Endothelial cell of hepatic sinusoid (primary cell): ENCODE measurements at regions not wholly inside any gene's neighbourhood (a gene's known extent, or its start where the extent isn't known, plus 50 kb on each side); places are given as distances from the start of the nearest gene placed in this dataset.
"Not testable (repeated sequence)": the region's sequence is repeated elsewhere in the genome, so short reads cannot be mapped to it uniquely, and the experiment has no call there.

ENCODE experiments used
- in situ Hi-C: cut with HindIII; loops from 2 replicates; pipeline ENCODE4 v1.10.0; 2017; ENCODE audit warnings: low sequenced_read_pairs

DNA sequence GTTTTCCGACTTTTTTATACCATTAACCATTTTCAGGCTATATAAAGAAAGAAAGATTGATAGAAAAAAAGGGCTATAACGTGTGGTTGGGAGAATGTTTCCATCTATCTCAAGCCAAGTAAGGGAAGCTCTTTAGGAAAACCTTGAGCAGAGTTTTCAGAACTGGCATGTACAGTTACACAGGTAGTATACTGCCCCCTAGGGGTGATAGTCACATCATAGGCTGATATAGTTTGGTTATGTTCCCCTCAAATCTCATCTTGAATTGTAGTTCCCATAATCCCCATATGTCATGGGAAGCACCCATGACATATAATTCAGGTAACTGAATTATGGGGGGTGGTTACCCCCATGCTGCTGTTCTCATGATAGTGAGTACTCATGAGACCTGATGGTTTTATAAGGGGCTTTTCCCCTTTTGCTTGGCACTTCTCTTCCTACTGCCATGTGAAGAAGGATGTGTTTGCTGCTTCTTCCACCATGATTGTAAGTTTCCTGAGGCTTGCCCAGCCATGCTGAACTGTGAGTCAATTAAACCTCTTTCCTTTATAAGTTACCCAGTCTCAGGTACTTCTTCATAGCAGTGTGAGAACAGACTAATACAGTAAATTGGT, 186.8 kb downstream of the TMA16 start:
- in situ Hi-C loops = no loop called here

DNA sequence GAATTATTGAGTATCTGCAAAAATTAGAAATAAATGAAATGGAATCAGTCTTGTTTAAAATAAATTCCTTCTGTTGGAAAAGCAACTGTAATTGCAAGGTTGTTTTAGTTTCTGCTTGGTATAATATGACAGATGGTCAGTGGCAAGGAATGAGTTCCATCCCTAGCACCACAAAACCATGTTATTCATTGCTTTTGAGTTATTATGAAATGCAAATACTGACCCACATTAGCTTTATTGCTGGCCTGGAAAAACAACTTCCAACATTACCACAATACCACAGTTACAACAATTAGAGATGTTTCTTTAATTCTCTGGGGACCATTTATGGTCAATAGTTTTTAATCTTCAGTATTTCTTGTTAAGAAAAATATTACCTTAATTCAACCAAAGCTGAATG, 194.4 kb downstream of the TMA16 start:
- in situ Hi-C loops = no loop called here

DNA sequence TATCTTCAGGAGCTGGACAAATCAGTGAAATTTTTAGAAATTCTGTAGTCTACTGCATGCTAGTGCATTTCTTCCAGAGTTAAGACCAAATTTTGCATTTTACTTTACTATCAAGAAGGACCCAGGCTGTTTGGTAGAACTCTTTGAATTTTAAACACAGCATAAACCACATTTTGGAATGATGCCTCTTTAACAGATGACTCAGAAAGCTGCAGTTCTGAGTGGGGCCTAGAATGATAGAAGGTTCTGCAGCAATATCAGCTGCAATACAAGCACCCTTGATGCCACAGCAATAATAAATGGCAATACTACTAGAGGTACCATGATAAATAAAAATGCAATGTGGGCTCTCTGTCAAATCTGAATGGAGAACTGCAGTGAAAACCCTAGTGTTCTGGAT, 198.7 kb downstream of the TMA16 start:
- in situ Hi-C loops = no loop called here

DNA sequence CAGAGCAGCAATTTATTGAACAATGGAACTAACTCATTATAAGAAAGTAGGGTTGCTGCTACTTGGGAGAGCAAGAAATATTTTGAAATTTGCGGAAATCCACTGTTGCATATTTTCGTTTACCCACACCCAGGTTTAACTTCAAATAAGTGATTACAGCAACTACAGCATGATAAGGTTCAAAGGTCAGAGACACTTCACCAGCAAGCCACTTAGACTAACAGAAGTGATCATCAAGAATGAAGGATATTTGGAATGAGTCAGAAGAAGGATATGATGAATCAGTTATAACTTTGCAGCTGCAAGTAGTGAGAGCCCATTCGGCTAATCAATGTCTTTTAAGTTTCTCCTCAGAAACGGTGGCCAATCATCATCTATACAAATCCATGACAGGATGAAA, 199.3 kb downstream of the TMA16 start:
- in situ Hi-C loops = no loop called here

DNA sequence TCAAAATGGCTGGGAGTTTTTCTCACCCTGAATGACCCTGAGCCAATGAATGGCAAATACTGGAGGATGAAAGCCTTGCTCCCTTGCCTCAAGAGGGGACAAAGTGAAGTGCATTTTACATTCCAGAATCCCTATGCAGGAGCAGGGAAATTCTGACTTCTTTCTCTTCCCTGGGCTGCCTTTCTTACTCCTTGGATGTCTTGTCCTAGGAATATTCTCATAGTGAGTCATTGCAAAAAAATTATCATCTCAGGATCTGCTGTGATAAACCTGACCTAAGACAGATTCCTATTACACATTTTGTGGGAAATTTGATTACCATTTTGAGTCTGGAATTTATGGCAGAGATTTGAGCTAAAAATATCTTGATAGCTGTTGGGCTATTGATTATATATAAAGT, 199.9 kb downstream of the TMA16 start:
- in situ Hi-C loops = no loop called here

DNA sequence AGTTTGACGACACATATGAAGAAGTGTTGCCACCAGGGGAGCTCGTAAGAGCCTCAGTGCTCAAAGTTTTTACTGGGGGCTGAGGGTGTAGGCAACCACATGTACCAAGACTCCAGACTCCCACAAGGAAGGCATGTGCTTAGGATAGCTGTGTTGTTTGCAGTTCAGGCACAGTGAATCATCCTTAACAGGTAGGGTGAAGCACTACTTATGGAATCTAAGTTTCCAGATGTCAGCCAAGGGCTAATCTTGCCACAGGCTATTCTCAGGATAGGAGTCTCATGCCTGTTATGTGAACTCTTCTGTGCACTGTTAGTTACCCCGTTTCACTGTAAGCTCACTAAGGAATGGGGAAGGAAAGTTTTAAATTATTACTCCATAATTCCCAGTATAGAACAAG, 202.6 kb downstream of the TMA16 start:
- in situ Hi-C loops = no loop called here

DNA sequence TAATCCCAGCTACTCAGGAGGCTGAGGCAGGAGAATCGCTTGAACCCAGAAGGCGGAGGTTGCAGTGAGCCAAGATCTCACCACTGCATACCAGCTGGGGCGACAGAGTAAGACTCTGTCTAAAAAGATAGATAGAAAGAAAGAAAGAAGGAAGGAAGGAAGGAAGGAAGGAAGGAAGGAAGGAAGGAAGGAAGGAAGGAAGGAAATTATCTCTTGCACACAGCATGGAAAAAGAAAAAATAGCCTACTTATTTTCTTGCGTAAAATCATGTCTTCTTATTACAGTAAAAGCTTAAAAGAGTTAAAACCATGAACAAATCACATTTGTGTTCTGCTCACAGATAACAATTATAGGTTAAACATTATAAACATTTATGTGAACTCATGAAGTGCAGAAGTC, 205.9 kb downstream of the TMA16 start:
- in situ Hi-C loops = not testable (repeated sequence)

DNA sequence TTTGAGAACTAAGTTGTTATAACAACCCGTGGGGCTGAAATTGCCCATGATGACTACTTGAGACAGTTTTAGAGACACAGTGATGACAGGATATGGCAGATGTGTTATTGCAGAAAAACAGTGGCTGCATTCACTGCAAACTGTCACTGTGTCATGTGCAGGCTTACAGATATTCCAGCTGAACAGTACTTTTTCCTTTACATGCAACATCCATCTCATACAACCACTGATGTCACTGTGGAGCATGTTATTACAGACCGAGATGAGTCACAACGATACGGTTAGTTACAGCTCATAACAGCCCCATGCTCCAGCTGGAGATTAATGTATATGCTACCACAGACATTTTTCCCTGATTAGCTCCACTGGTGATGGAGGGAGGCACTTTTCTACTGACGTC, 207.4 kb downstream of the TMA16 start:
- in situ Hi-C loops = no loop called here

DNA sequence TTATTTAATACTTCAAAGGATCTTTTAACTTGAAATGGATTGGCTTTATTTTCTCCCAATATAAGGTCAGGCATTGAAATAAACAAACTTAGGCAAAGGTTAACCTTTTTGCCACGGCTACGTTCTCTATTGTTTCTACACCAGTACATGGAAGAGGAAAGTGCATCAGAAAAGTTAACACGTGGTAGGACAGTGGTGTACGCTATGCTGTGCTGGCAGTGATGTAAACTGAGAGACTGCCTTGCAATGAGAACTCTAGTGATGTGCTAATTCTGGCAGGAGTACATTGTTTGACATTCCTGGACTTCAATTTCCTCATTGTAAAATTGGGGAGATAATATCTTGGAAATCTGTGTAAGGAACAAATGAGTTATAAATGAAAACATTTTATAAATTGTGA, 208.2 kb downstream of the TMA16 start:
- in situ Hi-C loops = no loop called here

DNA sequence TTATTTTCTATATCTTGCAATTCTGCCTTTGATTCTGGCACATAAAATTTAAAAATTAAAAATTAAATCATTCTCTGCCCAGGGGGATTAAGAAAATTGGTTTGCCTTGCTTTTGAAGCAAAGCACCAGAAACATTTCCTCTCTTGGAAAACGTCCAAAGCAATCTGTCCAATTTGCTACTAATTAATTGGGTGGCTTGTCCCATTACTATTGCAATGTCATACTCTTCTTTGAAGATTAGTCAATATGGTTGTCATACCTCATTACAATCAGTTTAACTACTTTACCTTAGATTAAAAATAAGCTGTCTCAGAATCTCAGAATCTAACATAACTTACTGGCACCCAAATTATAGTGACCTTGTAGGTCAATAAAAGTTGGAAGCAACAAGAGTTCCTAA, 208.8 kb downstream of the TMA16 start:
- in situ Hi-C loops = no loop called here

DNA sequence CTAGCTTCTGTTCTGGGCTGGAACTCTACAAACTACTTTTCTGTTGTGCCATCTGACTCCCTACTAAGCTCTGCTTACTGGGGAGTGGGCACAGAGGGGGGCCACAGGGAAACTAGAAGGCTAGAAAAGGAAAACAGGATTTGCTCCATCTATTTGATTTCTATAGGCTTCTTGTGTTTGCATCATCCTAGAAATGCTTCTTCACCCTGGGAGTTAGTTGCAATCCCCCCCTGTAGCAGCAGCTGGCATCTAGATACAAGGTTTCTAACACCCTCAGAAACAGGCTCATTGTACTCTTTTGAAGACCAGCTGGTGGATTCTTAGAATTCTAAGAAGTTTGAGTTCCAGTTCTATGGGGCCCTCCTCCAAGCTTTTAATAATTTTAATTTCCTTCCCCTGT, 213.4 kb downstream of the TMA16 start:
- in situ Hi-C loops = no loop called here

DNA sequence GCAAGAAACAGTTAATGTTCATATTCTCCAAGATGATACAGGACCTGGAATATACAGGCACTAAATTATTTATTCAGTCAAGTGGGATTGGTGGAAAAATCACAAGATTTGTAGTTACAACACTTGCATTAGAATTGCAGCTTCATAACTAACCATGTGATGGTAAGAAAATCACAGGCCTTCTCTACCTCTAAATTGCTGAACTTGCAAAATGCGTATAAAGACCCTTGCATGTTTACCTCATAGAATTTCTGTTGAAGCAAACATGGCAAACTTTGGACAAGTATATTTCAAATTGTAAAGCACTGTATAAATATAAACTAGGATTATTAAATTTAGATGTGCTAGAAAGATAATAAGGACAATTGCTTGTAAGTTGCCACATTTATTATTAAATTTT, 215.1 kb downstream of the TMA16 start:
- in situ Hi-C loops = no loop called here

DNA sequence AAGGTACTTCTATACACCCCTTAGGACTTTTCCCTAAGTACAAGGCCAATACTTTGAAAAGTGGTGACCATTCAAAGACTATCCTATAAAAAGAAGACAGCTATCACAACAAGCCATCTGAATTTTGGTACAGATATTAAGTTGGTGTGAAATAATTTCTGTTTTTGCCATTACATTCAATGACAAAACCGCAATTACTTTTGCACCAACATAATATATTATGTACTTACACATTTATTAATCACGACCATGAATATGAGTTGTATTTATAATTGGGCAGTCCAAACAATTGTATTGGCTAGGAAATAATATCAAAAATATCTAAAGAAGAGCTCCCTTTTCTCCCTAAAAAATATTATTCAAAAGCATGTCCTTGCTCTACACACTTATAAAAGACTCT, 215.7 kb downstream of the TMA16 start:
- in situ Hi-C loops = no loop called here

DNA sequence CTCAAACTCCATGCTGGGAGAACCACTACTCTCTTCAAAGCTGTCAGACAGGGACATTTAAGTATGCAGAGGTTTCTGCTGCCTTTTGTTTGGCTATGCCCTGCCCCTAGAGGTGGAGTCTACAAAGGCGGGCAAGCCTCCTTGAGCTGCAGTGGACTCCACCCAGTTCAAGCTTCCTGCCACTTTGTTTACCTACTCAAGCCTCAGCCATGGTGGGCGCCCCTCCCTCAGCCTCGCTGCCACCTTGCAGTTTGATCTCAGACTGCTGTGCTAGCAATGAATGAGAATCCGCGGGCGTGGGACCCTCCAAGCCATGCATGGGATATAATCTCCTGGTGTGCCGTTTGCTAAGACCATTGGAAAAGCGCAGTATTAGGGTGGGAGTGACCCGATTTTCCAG, 230.0 kb downstream of the TMA16 start:
- in situ Hi-C loops = not testable (repeated sequence)

DNA sequence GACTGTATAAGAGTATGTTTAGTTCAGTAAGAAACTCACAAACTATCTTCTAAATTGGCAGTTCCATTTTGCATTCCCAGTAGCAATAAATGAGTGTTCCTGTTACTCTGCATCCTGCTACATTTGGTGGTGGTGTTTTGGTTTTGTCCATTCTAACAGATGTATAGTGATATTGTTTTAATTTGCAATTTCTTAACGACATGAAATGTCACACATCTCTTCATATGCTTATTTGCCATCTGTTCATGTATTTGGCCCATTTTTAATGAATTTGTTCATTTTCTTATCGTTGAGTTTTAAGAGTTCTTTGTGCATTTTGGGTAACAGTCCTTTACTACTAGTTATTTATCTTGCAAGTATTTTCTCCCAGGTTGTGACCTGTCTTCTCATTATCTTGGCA, 232.2 kb downstream of the TMA16 start:
- in situ Hi-C loops = no loop called here

DNA sequence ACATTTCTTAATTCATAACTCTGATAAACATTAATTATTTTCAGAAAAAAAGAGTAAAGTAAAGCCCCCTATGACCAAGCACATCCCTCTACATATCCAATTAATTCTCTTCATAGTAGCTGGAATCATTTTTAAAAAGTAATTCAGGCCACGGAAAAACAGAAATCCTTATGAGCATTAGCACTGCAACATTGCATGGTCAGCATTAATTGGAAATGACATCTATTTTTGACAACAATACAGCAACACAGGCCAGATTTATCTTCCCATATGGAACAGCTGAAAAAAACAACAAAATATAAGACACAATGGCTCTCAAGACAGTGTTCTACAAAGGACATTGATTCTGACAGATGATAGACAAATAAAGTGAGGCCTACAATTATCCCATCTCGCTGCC, 236.6 kb downstream of the TMA16 start:
- in situ Hi-C loops = no loop called here

DNA sequence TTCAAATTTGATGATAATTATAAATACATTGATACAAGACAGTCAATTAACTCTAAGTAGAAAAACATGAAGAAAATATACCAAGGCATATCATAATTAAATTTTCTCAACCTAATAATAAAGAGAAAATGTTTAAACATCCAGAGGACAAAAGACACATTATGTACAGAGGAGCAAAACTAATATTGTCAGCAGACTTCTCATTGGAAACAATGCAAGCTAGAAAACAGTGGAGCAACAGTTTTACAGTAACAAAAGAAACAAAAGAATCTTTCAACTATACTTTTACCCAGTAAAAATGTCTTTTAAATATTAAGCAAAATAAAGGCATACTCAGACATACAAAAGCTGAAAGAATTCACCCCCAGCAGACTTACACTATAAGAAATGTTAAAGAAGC, 238.0 kb downstream of the TMA16 start:
- in situ Hi-C loops = no loop called here

DNA sequence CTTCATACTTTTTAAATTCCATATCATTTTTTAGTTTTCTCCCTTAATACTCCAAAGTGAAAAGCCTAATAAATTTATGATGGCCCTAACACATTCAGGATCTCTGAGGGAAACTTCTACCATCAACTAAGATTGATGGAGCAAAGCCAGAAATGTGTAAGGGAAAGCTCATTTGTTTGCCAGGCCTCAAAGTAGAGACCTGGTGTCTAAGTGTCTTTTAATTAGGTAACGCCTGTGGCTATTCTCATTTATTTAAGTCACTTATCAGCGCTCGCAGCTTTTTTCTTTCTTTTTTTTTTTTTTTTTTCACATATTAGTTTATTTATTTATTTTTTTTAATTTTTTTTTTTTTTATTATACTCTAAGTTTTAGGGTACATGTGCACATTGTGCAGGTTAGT, 242.4 kb downstream of the TMA16 start:
- in situ Hi-C loops = no loop called here

DNA sequence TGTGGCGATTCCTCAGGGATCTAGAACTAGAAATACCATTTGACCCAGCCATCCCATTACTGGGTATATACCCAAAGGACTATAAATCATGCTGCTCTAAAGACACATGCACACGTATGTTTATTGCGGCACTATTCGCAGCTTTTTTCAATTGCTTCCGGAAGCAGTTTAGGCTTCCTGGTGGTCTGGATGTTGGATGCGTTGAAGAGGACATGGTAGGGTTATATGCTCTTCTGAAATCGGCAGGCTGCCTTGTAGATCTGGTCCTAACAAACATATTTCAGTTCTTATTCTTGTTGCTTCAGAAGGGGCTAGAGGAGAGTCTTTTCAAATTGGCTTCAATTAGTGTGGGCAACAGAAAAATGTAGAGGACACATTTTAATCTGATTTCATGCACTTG, 243.4 kb downstream of the TMA16 start:
- in situ Hi-C loops = not testable (repeated sequence)

DNA sequence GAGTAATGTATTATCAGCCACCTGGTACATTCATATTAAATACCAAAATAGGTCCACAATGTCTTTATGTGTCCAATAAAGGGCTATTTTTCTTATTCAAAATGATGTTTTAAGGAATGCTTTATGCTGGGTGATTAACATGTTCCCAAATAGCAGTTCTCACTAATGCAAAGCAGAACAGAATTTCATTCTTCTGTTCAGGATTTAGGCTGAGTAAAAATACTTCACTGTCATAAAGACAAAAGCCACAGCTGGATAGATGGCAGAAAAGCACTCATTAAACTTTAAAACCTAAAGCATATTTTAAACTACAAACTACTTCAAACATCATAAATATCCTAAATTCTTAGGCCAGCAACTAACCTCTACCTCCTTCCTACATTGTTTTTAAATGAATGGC, 244.0 kb downstream of the TMA16 start:
- in situ Hi-C loops = no loop called here

DNA sequence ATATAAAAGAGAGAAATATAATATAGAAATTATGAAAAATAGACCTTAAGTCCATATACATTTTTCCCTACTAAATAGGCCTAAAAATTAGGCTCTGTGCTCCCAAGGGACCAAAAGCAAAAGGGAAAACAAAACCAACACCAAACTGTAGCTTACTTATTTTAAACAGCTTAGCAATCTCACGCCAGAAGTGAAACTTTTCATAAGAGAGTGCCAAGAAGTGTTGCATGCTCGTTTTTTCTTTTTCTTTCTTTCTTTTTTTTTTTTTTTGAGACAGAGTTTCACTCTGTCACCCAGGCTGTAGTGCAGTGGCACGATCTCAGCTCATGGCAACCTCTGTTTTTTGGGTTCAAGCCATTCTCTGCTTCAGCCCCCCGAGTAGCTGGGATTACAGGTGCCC, 250.4 kb downstream of the TMA16 start:
- in situ Hi-C loops = no loop called here

DNA sequence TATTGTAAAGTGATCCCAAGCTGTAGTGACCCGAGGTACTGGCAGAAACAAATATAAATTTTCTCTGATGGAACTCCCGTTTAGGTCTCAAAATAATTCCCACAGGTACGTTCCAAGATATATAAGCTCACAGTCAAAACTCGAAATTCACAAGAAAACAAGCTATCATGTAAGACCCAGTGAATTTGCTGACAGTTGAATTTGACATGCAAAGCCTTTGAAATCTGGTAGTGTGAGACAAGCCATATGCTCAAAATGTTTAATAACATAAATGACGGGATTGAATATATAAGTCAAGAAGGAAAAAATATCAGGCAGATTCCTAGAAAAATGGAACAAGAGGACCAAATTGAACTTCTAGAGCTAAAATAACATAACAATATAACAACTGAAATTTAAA, 252.8 kb downstream of the TMA16 start:
- in situ Hi-C loops = no loop called here

DNA sequence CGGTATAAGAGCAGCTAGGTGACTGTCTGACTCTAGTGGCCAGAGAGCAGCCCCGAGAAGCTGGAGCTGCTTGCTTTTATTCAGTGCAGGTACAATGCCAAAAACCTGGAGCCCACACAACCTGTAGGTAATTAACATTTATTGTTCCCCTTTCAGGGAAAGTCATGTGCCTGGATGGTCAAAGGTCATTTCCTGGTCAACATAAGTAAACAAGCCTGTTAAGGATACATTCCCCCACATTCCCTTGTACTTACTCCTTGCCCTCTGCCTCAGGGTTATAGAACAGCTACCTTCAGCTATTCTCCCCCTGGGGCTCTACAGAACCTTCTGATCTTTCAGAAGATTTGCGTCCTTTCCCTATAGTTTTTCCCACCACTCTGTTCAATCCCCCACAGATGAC, 253.4 kb downstream of the TMA16 start:
- in situ Hi-C loops = no loop called here

DNA sequence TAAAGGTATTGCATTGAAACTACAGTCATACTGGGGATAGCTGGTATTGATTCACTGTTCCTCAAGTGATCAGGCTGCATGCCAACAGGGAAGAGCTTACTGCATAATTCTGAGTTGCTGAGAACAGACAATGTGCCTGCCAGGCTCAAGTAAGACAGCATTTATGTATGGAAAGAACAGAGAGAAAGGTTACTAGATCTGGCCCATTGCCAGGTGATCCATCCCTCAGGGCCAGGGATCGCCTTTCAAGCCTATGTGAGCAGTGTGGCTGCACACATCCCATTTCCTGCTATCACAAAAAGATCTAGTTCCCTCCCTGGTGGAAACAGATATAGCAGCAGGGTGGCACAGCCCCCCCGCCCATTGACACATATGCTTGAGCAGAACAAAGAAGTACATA, 254.0 kb downstream of the TMA16 start:
- in situ Hi-C loops = no loop called here
